WTC11 (cell line): ENCODE measurements at regions not wholly inside any gene's neighbourhood (a gene's known extent, or its start where the extent isn't known, plus 50 kb on each side); places are given as distances from the start of the nearest gene placed in this dataset.

Experiments
- ATAC-seq: fragments of 200-7000 bp; cut with Tn5 transposase; 2 replicates; pipeline ENCODE4 v1.10.0; 2021; ENCODE audit warnings: mild to moderate bottlenecking, moderate library complexity
- CTCF ChIA-PET: fragments of 300-600 bp; sonication (Branson Sonifier 250); formaldehyde crosslinking; loops from one replicate; lab custom pipeline; 2021; ENCODE audit warnings: antibody characterized with exemption; lab: Charles Lee
- POLR2A ChIA-PET: fragments of 350-600 bp; sonication (Branson Sonifier 250); formaldehyde crosslinking; loops from one replicate; lab custom pipeline; 2021; ENCODE audit warnings: antibody characterized with exemption; lab: Charles Lee
- DNase-seq: peaks from one replicate; pipeline ENCODE4 v3.0.0; 2021; ENCODE audit warnings: low spot score
- H3K27ac Mint-ChIP-seq: 2 replicates; pipeline ENCODE4 v1.8.0; 2021; ENCODE audit warnings: mixed read lengths
- H3K27me3 Mint-ChIP-seq: 2 replicates; pipeline ENCODE4 v1.8.0; 2021; ENCODE audit warnings: low read depth, mild to moderate bottlenecking, moderate library complexity, mixed read lengths
- H3K36me3 Mint-ChIP-seq: 2 replicates; pipeline ENCODE4 v1.8.0; 2021; ENCODE audit warnings: mixed read lengths
- H3K4me1 Mint-ChIP-seq: 2 replicates; pipeline ENCODE4 v1.8.0; 2022; ENCODE audit warnings: mixed read lengths
- H3K4me3 Mint-ChIP-seq: 2 replicates; pipeline ENCODE4 v1.8.0; 2021; ENCODE audit warnings: mild to moderate bottlenecking, moderate library complexity, mixed read lengths
- H3K9me3 Mint-ChIP-seq: 2 replicates; pipeline ENCODE4 v1.8.0; 2021; ENCODE audit warnings: mixed read lengths
- ATF6 ChIP-seq: sonication (generic); formaldehyde crosslinking; IDR thresholded peaks from 2 replicates; pipeline ENCODE4 v1.8.1; 2023; ENCODE audit warnings: mild to moderate bottlenecking, missing genetic modification reagents
- CDX4 ChIP-seq: fragments of 250-450 bp; sonication (Bioruptor Pico); IDR thresholded peaks from 2 replicates; pipeline ENCODE4 v1.9.0; 2021; ENCODE audit warnings: moderate library complexity, mild to moderate bottlenecking, inconsistent platforms, borderline replicate concordance
- CTCF ChIP-seq: fragments of 200-600 bp; IDR thresholded peaks from 2 replicates; pipeline ENCODE4 v1.8.0; 2022; ENCODE audit warnings: antibody characterized with exemption
- E2F5 ChIP-seq: sonication (generic); formaldehyde crosslinking; IDR thresholded peaks from 2 replicates; pipeline ENCODE4 v1.8.1; 2022; ENCODE audit warnings: mild to moderate bottlenecking, moderate library complexity, missing genetic modification reagents
- FOXK1 ChIP-seq: sonication (generic); formaldehyde crosslinking; IDR thresholded peaks from 2 replicates; pipeline ENCODE4 v1.8.0; 2022; ENCODE audit warnings: mild to moderate bottlenecking, moderate library complexity, missing genetic modification reagents
- GTF2I ChIP-seq: fragments of 250-450 bp; sonication (Bioruptor Pico); conservative IDR thresholded peaks from 2 replicates; pipeline ENCODE4 v1.4.0; 2021; ENCODE audit warnings: mild to moderate bottlenecking
- HMGA2 ChIP-seq: fragments of 250-450 bp; sonication (Bioruptor Pico); IDR thresholded peaks from 2 replicates; pipeline ENCODE4 v1.4.0; 2021; ENCODE audit warnings: mild to moderate bottlenecking, moderate library complexity
- HMGXB4 ChIP-seq: sonication (generic); formaldehyde crosslinking; IDR thresholded peaks from 2 replicates; pipeline ENCODE4 v1.8.1; 2023; ENCODE audit warnings: mild to moderate bottlenecking, moderate library complexity, missing genetic modification reagents
- IRF1 ChIP-seq: sonication (generic); formaldehyde crosslinking; IDR thresholded peaks from 2 replicates; pipeline ENCODE4 v1.8.0; 2023; ENCODE audit warnings: missing genetic modification reagents
- JAZF1 ChIP-seq: fragments of 250-450 bp; sonication (Bioruptor Pico); IDR thresholded peaks from 2 replicates; pipeline ENCODE4 v1.9.0; 2021; ENCODE audit warnings: moderate library complexity, mild to moderate bottlenecking, inconsistent platforms
- MXD4 ChIP-seq: fragments of 250-450 bp; sonication (Bioruptor Pico); IDR thresholded peaks from 2 replicates; pipeline ENCODE4 v1.8.0; 2021; ENCODE audit warnings: mild to moderate bottlenecking, moderate library complexity, borderline replicate concordance
- NFE2L1 ChIP-seq: sonication (generic); formaldehyde crosslinking; IDR thresholded peaks from 2 replicates; pipeline ENCODE4 v1.8.1; 2023; ENCODE audit warnings: missing genetic modification reagents
- PRDM15 ChIP-seq: sonication (generic); formaldehyde crosslinking; IDR thresholded peaks from 2 replicates; pipeline ENCODE4 v1.8.0; 2022; ENCODE audit warnings: missing genetic modification reagents
- SMAD4 ChIP-seq: sonication (generic); formaldehyde crosslinking; IDR thresholded peaks from 2 replicates; pipeline ENCODE4 v1.8.0; 2022; ENCODE audit warnings: mild to moderate bottlenecking, missing genetic modification reagents
- TEAD1 ChIP-seq: sonication (generic); formaldehyde crosslinking; IDR thresholded peaks from 2 replicates; pipeline ENCODE4 v1.8.0; 2022; ENCODE audit warnings: mild to moderate bottlenecking, missing genetic modification reagents
- ZNF532 ChIP-seq: fragments of 250-450 bp; sonication (Bioruptor Pico); IDR thresholded peaks from 2 replicates; pipeline ENCODE4 v1.9.0; 2021; ENCODE audit warnings: mild to moderate bottlenecking, borderline replicate concordance

GRCh38 chr2:226216575-226216974 is 583.0 kb downstream of the IRS1 start (continued):
- TF ChIP-seq ZNF532 (CRISPR knock-in tag): no peak
- TF ChIP-seq, all 79 proteins: peak for 0

GRCh38 chr2:226215902-226216503 is 583.6 kb downstream of the IRS1 start:
- no peak overlapping the region for H3K27ac Mint-ChIP-seq
- peak; percentile 100 for ATAC-seq
- TF ChIP-seq CTCF: peak; percentile 88
- no peak for TF ChIP-seq NFE2L1 (CRISPR knock-in tag)
- ChIA-PET CTCF (interaction anchor here (0.5 to 1.4 kb wide), 19 partner anchors 9 to 586 kb away, joined by 3 to 5 read pairs (median 4); partner anchors contain the start of gene IRS1), POLR2A (no interaction called here)
- H3K27me3 Mint-ChIP-seq: no peaks in the 10 kb centered on the region
- no peak overlapping the region for H3K4me3 Mint-ChIP-seq
- DNase-seq: peak; percentile 83
- H3K9me3 Mint-ChIP-seq: no peaks in the 10 kb centered on the region
- no peaks in the 10 kb centered on the region for H3K36me3 Mint-ChIP-seq
- peaks cover 9% of the 10 kb centered on the region for H3K4me1 Mint-ChIP-seq

GRCh38 chr2:226213717-226214116 is 585.9 kb downstream of the IRS1 start:
- no peaks in the 10 kb centered on the region for H3K36me3 Mint-ChIP-seq
- H3K4me3 Mint-ChIP-seq: no peak overlapping the region
- ChIA-PET CTCF (interaction anchor here (1.0 kb wide), 1 partner anchor 548 kb away, joined by 3 read pairs; no protein-coding TSS in a partner anchor), POLR2A (no interaction called here)
- ATAC-seq: no peak
- H3K27ac Mint-ChIP-seq: no peak overlapping the region
- H3K9me3 Mint-ChIP-seq: no peaks in the 10 kb centered on the region
- H3K27me3 Mint-ChIP-seq: no peaks in the 10 kb centered on the region
- DNase-seq: no peak
- peaks cover 2% of the 10 kb centered on the region; the same call in 1 of the 2 replicates for H3K4me1 Mint-ChIP-seq
- TF ChIP-seq TEAD1 (CRISPR knock-in tag) (no peak), IRF1 (CRISPR knock-in tag) (no peak), SMAD4 (CRISPR knock-in tag) (no peak), FOXK1 (CRISPR knock-in tag) (no peak), CDX4 (CRISPR knock-in tag) (no peak), HMGXB4 (CRISPR knock-in tag) (no peak), JAZF1 (CRISPR knock-in tag) (no peak), MXD4 (CRISPR knock-in tag) (no peak), E2F5 (CRISPR knock-in tag) (no peak), HMGA2 (no peak), PRDM15 (CRISPR knock-in tag) (no peak), GTF2I (CRISPR knock-in tag) (no peak), ATF6 (CRISPR knock-in tag) (no peak)
